HG02970 (cell line): ENCODE measurements at regions not wholly inside any gene's neighbourhood (a gene's known extent, or its start where the extent isn't known, plus 50 kb on each side); places are given as distances from the start of the nearest gene placed in this dataset.
"Not testable (repeated sequence)": the region's sequence is repeated elsewhere in the genome, so short reads cannot be mapped to it uniquely, and the experiment has no call there.

ENCODE experiments used
- ATAC-seq: cut with Tn5 transposase; IDR thresholded peaks from one replicate; pipeline ENCODE4 v1.9.1; 2021; ENCODE audit warnings: mild to moderate bottlenecking, moderate library complexity, moderate number of reproducible peaks; ENCODE audit not compliant: unreplicated experiment, low FRiP score

- no peak for ATAC-seq
These were observed 227.2 kb downstream of the SLCO4C1 start for GRCh38 chr5:102068870-102069269.

DNA sequence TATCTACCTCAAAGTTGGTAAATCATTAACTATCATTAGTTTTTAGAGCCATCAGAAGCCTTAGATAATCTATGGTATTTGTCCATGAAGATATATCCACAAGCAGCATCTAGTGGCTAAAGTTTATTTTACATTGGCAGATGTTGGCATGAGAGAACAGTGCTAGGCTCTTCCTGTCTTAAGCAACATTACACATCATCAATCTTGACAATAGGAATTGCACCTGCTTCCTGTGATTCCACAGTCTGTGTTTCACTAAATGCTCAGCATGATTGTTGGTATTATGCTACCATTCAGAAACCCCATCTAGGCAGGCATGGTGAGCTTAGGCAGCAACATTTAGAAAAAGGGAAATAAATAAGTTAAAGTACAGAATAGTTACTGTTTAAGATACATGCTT lies 246.6 kb downstream of the SLCO4C1 start:
- no peak for ATAC-seq

DNA sequence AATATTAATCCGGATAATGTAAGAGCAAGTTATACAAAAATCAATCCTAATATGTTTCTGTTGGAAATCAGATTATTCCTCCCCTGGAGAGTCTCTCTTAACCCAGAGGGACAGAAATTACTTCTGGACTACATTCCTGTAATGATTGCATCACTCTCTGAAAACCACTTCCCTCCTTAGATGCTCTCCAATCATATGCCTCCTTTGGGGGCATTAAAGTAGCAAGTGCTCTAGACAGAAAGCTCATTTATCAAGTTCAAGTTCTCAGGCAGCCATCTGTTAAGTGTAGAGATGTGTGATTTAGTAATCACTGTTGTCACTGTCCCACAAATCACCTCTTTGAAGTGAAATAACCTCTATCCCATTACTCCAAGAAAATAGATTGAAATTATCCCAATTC lies 247.1 kb downstream of the SLCO4C1 start:
- no peak for ATAC-seq

DNA sequence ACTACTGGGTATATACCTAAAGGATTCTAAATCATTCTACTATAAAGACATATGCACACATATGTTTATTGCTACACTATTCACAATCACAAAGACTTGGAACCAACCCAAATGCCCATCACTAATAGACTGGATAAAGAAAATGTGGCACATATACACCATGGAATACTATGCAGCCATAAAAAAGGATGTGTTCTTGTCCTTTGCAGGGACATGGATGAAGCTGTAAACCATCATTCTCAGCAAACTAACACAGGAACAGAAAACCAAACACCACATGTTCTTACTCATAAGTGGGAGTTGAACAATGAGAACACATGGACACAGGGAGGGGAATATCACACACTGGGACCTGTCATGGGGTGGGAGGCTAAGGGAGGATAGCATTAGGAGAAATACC lies 249.0 kb downstream of the SLCO4C1 start:
- not testable (repeated sequence) for ATAC-seq

- no peak for ATAC-seq
These were observed 255.8 kb downstream of the SLCO4C1 start for GRCh38 chr5:102040326-102040725.

DNA sequence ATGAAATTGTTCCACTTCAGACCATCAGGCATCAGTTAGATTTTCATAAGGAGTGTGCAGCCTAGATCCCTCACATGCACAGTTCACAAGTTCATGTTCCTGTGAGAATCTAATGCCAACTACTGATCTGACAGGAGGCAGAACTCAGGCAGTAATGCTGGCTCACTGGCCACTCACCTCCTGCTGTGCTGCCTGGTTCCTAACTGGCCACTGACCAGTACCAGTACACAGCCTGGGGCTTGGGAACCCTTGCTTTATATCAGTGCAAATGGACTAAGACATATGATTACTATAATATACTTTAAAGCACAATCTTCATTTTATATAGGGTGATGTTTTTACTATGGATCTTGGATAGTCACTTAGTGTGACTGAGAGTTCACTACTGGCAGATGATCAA lies 259.2 kb downstream of the SLCO4C1 start:
- ATAC-seq: no peak

GRCh38 chr5:102031711-102032110 lies 264.4 kb downstream of the SLCO4C1 start:
- no peak for ATAC-seq

- no peak for ATAC-seq
These were observed 277.4 kb downstream of the SLCO4C1 start for GRCh38 chr5:102018690-102019089.

- ATAC-seq: no peak
These were observed 277.8 kb downstream of the SLCO4C1 start for GRCh38 chr5:102018279-102018678.

GRCh38 chr5:102014371-102014770 lies 281.7 kb downstream of the SLCO4C1 start:
- no peak for ATAC-seq

DNA sequence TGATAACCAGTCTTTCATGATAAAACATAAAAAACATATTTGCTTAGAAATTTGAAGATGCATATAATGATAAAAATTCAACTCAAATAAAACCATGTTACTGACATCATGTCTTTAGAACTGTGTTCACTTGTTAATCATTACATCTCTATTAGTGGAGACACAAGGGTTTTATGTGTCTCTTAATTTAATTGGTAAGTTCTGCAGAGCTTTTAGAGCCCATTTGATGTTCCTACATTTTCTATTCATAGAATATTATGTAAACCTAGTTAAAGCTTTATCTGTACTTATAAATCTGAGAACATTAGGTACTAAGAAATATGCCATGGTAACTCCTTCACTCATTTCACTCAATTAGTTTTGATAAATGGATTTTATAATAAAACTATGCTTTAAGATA lies 285.4 kb downstream of the SLCO4C1 start:
- no peak for ATAC-seq

- no peak for ATAC-seq
These were observed 298.8 kb downstream of the SLCO4C1 start for GRCh38 chr5:101997235-101997634.

GRCh38 chr5:101995585-101995984 lies 300.5 kb downstream of the SLCO4C1 start:
- ATAC-seq: no peak

DNA sequence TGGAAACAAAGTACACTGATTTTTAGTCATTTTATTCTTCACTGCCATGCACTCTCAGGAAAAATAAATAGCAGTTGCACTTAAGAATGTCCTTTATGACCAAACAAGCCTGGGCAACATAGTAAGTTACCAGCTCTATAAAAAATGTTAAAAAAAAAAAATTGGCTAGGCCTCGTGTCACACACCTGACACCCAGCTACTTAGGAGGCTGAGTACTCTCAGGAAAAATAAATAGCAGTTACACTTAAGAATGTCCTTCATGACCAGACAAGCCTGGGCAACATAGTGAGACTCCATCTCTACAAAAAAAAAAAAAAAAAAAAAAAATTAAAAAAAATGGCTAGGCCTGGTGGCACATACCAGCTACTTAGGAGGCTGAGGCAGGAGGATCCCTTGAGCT lies 304.6 kb downstream of the SLCO4C1 start:
- ATAC-seq: no peak

DNA sequence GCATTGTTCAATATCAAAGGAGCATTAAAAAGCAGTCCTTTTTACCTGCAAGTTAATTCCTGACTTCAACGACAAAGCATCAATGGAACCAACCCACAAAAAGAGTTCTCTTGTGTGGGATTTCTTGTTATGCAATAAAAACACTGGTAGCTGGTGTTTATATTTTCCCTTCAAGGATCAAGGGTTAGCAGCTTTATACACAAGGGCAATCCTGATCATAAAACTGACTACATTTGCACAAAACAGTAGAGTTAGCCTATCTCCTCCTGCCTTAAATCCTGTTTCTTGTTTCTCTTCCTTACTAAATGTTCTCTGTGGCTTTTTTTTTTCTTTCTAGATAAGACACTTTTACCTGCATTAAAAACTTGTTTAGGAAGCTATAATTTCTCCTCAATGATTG lies 306.4 kb downstream of the SLCO4C1 start:
- ATAC-seq: no peak

DNA sequence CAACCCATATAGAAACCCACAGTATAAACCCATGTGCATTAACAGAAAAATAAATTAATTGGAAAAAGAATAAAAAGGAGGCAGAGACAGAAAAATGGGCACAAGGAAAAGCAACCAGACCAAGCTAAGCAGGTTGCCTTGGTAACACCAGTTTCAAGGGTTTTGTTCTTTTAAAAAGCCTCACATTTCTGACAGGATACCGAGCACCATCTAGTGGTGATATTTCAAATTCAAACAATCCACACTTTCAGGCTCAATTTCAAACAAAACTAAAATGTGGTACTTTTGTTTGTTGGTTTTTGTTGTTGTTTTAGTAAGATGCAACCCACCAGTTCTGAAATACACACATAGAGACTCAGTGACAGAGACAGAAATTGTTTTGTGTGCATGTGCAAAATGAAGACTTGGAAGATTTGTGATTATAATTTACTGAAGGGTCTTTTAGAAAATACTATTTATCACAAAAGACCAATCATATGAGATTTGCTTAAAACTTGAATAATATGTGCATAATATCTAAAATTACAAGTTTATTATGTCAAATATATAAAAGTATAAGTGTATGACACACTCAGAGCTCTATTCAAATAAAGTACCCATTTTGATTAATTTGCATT lies 318.2 kb downstream of the SLCO4C1 start:
- ATAC-seq: peak; percentile 84

- ATAC-seq: no peak
These were observed 319.2 kb downstream of the SLCO4C1 start for GRCh38 chr5:101976933-101977332.

DNA sequence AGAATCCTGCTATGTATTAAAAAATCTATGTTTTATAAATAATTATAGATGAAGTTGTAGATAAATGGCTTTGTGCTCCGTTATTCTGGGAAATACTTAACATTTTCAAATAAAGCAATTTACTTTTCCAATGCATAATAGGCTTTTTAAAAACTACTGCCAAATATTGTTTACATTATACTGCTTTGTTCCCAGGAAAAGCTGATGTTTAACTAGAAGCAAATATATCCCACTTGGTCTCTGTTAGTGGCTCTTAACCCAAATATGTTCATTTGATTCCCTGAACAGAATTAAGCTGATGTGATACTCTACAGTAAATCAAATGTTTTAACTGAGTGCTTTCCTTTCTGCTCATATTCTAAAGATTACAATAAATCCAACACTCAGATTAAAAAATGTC lies 326.3 kb downstream of the SLCO4C1 start:
- no peak for ATAC-seq

DNA sequence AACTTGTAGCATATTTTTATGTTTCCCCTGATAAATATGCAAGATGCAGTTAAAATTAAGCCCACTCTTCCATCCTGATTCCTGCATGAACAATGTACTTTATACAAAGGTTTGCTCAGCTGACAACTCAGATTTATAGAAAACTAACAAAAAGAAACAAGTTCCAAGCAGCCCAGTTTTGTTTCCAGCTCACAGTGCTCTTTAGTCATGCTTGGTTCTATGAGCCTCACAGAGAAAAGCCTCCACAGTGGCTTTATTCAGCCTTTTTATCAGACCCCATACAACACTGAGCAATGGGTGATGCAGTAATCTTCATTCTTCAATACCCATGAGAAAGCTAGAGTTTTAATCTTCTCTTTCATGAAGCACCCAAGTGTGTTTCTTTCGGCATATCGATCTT lies 329.6 kb downstream of the SLCO4C1 start:
- ATAC-seq: no peak

- ATAC-seq: no peak
These were observed 340.2 kb downstream of the SLCO4C1 start for GRCh38 chr5:101955891-101956290.

DNA sequence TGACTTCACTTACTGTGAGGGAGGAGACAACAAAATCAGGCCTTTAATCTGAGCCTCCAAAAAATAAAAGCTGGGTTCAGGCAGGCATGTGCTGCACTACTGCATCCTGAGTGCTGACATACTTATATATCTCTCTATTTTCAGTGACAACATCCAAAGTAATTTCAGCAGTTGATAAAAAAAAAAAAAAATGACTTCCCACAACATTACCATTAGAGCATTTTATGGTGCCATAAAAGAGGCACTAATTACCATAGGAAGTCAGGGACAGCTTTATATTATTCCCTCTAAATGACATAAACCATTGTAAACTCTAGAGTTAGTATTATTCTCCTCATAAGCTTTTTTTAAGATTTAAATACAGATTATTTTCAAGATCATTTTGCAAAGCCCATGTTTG lies 346.1 kb downstream of the SLCO4C1 start:
- ATAC-seq: no peak

- no peak for ATAC-seq
These were observed 347.5 kb downstream of the SLCO4C1 start for GRCh38 chr5:101948615-101949014.

- no peak for ATAC-seq
These were observed 352.3 kb downstream of the SLCO4C1 start for GRCh38 chr5:101943784-101944183.
